Liver (tissue), 3 donors: ENCODE measurements at regions not wholly inside any gene's neighbourhood (a gene's known extent, or its start where the extent isn't known, plus 50 kb on each side); places are given as distances from the start of the nearest gene placed in this dataset.

Experiments
- CTCF ChIP-seq: fragments of 150-350 bp; IDR thresholded peaks from 2 replicates; pipeline ENCODE4 v1.5.1; 2017; ENCODE audit warnings: improper control_type of control experiment, low read depth, low read length; ENCODE audit not compliant: missing input control
- EGR1 ChIP-seq, 2 donors: IDR thresholded peaks; 2 replicates each; pipeline ENCODE4 v1.6.1; 2016 to 2018; ENCODE audit warnings: antibody characterized with exemption in 2 of 2, low read depth in 2 of 2
- GABPA ChIP-seq, 2 donors: IDR thresholded peaks in 1 of 2; conservative IDR thresholded peaks in 1 of 2; 2 replicates each; pipeline ENCODE4 v1.6.1; 2016; ENCODE audit warnings: antibody characterized with exemption in 2 of 2, mild to moderate bottlenecking in 1 of 2, moderate library complexity in 1 of 2
- donor health status: healthy.
- donor health status: healthy.

- TF ChIP-seq CTCF, result no peak
- TF ChIP-seq EGR1 (IDR thresholded peaks at IDR 0.05; ENCODE audit: low read depth in 2 of 2), result no peak
- no peak for TF ChIP-seq GABPA (IDR thresholded peaks at IDR 0.05 in 1 of 2, conservative IDR thresholded peaks at IDR 0.05 in 1 of 2)
Measured at GRCh38 chr13:44107357-44108121, 227.8 kb downstream of the LACC1 start.
